BJ (cell line): ENCODE measurements at regions not wholly inside any gene's neighbourhood (a gene's known extent, or its start where the extent isn't known, plus 50 kb on each side); places are given as distances from the start of the nearest gene placed in this dataset.
A peak's percentile ranks its signal among the peaks of the same experiment; 100 is the strongest.

Source experiments
- CTCF ChIA-PET: fragments of 350-600 bp; formaldehyde crosslinking; extraction: SDS; loops from one replicate; lab custom pipeline; 2021; ENCODE audit warnings: antibody characterized with exemption, inconsistent platforms; lab: Yijun Ruan, JAX
- POLR2A ChIA-PET: fragments of 300-600 bp; sonication (Branson Sonifier 250); formaldehyde crosslinking; extraction: SDS; loops from one replicate; lab custom pipeline; 2021; ENCODE audit warnings: antibody characterized with exemption; lab: Charles Lee
- DNase-seq: peaks from one replicate; pipeline ENCODE4 v3.0.0-alpha.2; 2011; ENCODE audit warnings: low read depth
- H3K27me3 ChIP-seq: 2 replicates; pipeline ENCODE4 v1.6.0; 2011; ENCODE audit warnings: low read length; ENCODE audit not compliant: control insufficient read depth, insufficient read depth
- H3K36me3 ChIP-seq: 2 replicates; pipeline ENCODE4 v1.5.1; 2011; ENCODE audit warnings: low read length; ENCODE audit not compliant: control insufficient read depth, insufficient read depth
- H3K4me3 ChIP-seq: 2 replicates; pipeline ENCODE4 v1.5.1; 2011; ENCODE audit warnings: low read depth, mild to moderate bottlenecking, control low read depth, low read length
- TF ChIP-seq, protein P1 (sequence below): IDR thresholded peaks from 2 replicates; pipeline ENCODE4 v1.5.1; 2011; ENCODE audit warnings: low read depth, mild to moderate bottlenecking, control low read depth, inconsistent platforms, low read length, moderate library complexity; ENCODE audit not compliant: insufficient read depth

DNA sequence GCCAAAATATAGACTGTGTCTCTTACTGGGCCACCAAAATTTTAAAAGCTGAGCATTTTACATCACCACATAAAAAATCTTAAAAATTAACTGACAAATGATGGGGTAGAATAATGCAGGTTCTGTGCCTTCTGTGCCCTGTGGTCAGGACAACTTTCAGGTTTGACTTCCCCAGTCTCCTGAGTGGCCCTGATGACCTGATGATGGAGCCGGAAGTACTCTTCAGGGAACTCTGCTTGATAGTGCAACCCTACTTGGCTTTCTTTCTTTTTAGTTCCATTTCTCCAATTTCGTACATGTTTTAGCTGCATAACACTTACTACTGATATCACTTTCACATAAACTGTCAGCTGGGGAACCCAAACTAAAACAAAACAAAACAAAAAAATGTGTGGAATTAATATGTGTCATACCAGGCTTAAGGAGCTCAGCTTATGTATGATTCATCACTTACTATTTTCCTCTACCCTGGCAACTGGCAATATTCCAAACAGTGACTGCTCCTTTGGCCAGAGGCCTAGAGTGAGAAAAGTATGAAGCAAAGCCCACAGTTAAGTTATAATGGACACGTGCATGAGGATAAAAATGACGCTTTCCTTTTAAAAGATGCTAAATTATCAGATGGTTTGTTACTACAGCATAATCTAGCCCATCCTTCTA is 194.3 kb downstream of the BCHE start:
- Histone ChIP-seq H3K4me3 (no peak overlapping the region), H3K27me3 (no peaks in the 10 kb centered on the region), H3K36me3 (no peaks in the 10 kb centered on the region)
- CTCF ChIA-PET, result no interaction called here
- POLR2A ChIA-PET, result no interaction called here
- TF ChIP-seq, protein P1, sequence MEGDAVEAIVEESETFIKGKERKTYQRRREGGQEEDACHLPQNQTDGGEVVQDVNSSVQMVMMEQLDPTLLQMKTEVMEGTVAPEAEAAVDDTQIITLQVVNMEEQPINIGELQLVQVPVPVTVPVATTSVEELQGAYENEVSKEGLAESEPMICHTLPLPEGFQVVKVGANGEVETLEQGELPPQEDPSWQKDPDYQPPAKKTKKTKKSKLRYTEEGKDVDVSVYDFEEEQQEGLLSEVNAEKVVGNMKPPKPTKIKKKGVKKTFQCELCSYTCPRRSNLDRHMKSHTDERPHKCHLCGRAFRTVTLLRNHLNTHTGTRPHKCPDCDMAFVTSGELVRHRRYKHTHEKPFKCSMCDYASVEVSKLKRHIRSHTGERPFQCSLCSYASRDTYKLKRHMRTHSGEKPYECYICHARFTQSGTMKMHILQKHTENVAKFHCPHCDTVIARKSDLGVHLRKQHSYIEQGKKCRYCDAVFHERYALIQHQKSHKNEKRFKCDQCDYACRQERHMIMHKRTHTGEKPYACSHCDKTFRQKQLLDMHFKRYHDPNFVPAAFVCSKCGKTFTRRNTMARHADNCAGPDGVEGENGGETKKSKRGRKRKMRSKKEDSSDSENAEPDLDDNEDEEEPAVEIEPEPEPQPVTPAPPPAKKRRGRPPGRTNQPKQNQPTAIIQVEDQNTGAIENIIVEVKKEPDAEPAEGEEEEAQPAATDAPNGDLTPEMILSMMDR, result no peak
- DNase-seq, result peak; percentile 70

DNA sequence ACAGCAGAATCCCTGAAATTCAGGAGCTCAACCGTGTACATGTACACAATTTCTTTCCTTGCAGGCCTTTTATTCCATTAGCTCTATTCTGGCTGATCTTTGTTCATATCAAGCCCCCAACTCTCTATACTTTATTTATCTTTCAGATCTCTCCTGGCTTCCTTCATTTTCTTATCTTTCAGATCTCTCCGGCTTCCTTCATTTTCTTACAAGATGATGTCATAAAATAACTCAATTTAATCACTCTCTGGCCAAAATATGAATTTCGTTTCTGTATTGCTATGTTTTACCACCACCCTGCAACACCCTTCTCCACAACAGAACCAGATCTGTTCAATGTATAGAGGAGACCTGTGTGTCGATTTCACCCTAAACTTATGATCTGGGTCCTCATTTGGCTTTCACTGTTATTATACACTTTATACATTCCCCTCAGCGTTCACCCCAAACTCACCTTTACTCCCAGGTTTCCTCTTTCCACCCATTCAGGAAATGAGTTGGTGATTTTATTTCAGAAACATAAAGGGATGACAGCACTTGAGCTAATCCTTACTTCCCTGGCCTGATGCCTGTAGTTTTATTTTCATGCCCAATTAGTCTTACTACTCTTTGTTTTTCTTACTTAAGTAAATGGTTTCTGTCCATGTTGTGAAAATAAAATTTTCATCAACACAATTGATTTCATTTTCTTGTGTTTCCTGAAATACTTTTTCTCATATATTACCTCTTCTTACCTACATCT is 195.5 kb downstream of the BCHE start:
- H3K27me3 ChIP-seq, result no peaks in the 10 kb centered on the region
- no peak for DNase-seq
- no peaks in the 10 kb centered on the region for H3K36me3 ChIP-seq
- POLR2A ChIA-PET, result no interaction called here
- H3K4me3 ChIP-seq, result no peak overlapping the region
- CTCF ChIA-PET, result no interaction called here
- TF ChIP-seq, protein P1, result no peak

DNA sequence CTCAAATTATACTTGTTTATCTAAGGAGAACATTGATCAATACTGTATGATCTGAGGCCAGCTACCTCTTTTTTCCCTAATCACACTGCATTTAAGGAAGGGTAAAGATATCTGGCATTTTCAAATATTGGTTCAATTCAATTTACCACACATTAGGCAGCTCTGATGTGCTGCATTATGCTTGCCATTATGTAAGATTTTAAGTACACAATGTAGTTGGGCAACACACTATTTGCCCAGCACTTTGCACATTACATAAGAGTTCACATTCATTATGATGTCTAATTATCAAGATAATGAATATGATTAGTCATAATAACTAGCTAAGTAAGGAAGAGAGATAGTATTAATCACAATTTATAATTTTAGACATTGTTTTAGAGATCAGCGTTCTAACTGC is 196.3 kb downstream of the BCHE start:
- no peaks in the 10 kb centered on the region for H3K27me3 ChIP-seq
- CTCF ChIA-PET, result interaction anchor here (1.0 kb wide), 1 partner anchor 10 kb away, joined by 3 read pairs; no protein-coding TSS in a partner anchor
- TF ChIP-seq, protein P1, result no peak
- no peaks in the 10 kb centered on the region for H3K36me3 ChIP-seq
- no peak overlapping the region for H3K4me3 ChIP-seq
- DNase-seq, result no peak
- POLR2A ChIA-PET, result no interaction called here

DNA sequence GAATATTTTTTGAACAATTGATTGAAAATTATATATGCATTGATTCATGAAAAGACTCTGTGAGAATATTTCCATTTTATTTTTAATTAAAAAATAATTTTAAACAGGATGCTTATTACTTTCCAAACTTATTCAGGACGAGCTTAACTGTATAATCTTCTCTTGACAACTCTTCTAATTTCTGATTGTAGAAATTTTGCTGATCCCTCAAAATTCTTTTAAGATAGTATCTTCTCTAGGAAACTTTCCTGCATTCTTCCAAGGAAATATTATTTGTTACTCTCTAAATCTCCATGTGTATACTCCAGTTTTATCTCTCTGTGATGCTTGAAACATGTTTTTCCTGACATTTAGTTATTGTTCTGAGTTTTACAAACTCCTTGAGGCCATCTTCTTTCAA is 197.2 kb downstream of the BCHE start:
- CTCF ChIA-PET, result interaction anchor here (1.0 kb wide), 1 partner anchor 9 kb away, joined by 3 read pairs; no protein-coding TSS in a partner anchor
- no peak overlapping the region for H3K4me3 ChIP-seq
- POLR2A ChIA-PET, result no interaction called here

DNA sequence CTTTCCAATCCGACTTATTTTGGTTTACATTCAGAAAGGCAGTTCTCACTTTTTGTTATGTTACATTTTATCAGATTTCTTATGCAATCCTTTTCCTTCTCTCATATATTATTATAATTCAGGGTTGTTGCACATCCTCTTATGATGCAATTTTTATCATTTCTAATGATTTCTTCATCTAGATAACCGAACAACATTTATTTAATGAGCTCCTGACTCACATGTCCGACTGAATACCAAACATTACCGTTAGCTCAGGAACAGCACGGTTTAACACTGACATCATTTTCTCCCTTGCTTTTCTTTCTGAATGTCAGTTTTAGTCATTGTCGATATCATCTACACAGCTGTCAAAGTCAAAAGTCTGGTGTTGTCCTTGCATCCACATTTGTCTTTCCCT is 199.2 kb downstream of the BCHE start:
- no peaks in the 10 kb centered on the region for H3K27me3 ChIP-seq
- POLR2A ChIA-PET, result no interaction called here
- H3K36me3 ChIP-seq, result no peaks in the 10 kb centered on the region
- no peak for DNase-seq
- CTCF ChIA-PET, result interaction anchor here (0.5 kb wide), 1 partner anchor 10 kb away, joined by 5 read pairs; no protein-coding TSS in a partner anchor
- H3K4me3 ChIP-seq, result no peak overlapping the region
- TF ChIP-seq, protein P1, result no peak

More for the DNA sequence above, 197.2 kb downstream of the BCHE start:
- Histone ChIP-seq H3K27me3 (no peaks in the 10 kb centered on the region), H3K36me3 (no peaks in the 10 kb centered on the region)
- DNase-seq, result no peak
- TF ChIP-seq, protein P1, result no peak
